ENCODE measurements at regions not wholly inside any gene's neighbourhood (a gene's known extent, or its start where the extent isn't known, plus 50 kb on each side); places are given as distances from the start of the nearest gene placed in this dataset.

- DNase-seq = no peak
Measured at GRCh38 chr2:188238386-188238785, 53.3 kb upstream of the GULP1 start.

Data from fibroblast of skin of abdomen (primary cell).